Keratinocyte (primary cell): ENCODE measurements at regions not wholly inside any gene's neighbourhood (a gene's known extent, or its start where the extent isn't known, plus 50 kb on each side); places are given as distances from the start of the nearest gene placed in this dataset.

Experiments
- DNase-seq: peaks from one replicate; pipeline ENCODE4 v3.0.0-alpha.2; 2011; ENCODE audit warnings: low read depth, missing footprints, low spot score
- FAIRE-seq: peaks from 2 replicates; lab custom pipeline; 2011; peaks lifted over from hg19 to GRCh38; lab: Jason Lieb, UNC
- H2AFZ ChIP-seq: 2 replicates; pipeline ENCODE4 v1.6.0; 2012; ENCODE audit warnings: low read length, control low read depth, inconsistent platforms; ENCODE audit not compliant: control insufficient read depth
- H3K27ac ChIP-seq: 2 replicates; pipeline ENCODE4 v1.5.1; 2011; ENCODE audit warnings: low read length; ENCODE audit not compliant: control insufficient read depth, insufficient read depth
- H3K27me3 ChIP-seq: 3 replicates; pipeline ENCODE4 v1.6.0; 2011; ENCODE audit warnings: low read length; ENCODE audit not compliant: control insufficient read depth, insufficient read depth; ENCODE audit errors: extremely low read depth
- H3K36me3 ChIP-seq, 2 experiments: 2 replicates in 1 of 2; 3 replicates in 1 of 2; pipeline ENCODE4 v1.5.1; 2011; ENCODE audit warnings: low read length in 2 of 2, mild to moderate bottlenecking in 1 of 2; ENCODE audit not compliant: control insufficient read depth in 2 of 2, insufficient read depth in 2 of 2; ENCODE audit errors: extremely low read depth in 1 of 2
- H3K4me1 ChIP-seq: 3 replicates; pipeline ENCODE4 v1.5.1; 2011; ENCODE audit warnings: low read length; ENCODE audit not compliant: control insufficient read depth, insufficient read depth; ENCODE audit errors: extremely low read depth
- H3K4me2 ChIP-seq: 3 replicates; pipeline ENCODE4 v1.6.0; 2011; ENCODE audit warnings: low read depth, low read length; ENCODE audit not compliant: control insufficient read depth, insufficient read depth; ENCODE audit errors: extremely low read depth
- H3K4me3 ChIP-seq, 3 experiments: fragments of 200-600 bp in 1 of 3; sonication (generic) in 1 of 3; 2 replicates in 2 of 3; 3 replicates in 1 of 3; pipeline ENCODE4 v1.5.1; 2011 to 2016; ENCODE audit warnings: low read length in 3 of 3, mild to moderate bottlenecking in 3 of 3, control low read depth in 2 of 3, inconsistent platforms in 1 of 3, low read depth in 1 of 3, mixed read lengths in 1 of 3, mixed run types in 1 of 3, moderate library complexity in 1 of 3; ENCODE audit not compliant: control insufficient read depth in 2 of 3, insufficient read depth in 2 of 3; ENCODE audit errors: extremely low read depth in 1 of 3
- H3K79me2 ChIP-seq: 2 replicates; pipeline ENCODE4 v1.6.0; 2012; ENCODE audit warnings: low read length; ENCODE audit not compliant: control insufficient read depth, insufficient read depth
- H3K9ac ChIP-seq: 3 replicates; pipeline ENCODE4 v1.6.0; 2011; ENCODE audit warnings: low read length; ENCODE audit not compliant: control insufficient read depth, insufficient read depth; ENCODE audit errors: extremely low read depth
- H3K9me1 ChIP-seq: 3 replicates; pipeline ENCODE4 v1.6.0; 2011; ENCODE audit warnings: low read length; ENCODE audit not compliant: control insufficient read depth, insufficient read depth; ENCODE audit errors: extremely low read depth
- H3K9me3 ChIP-seq: 2 replicates; pipeline ENCODE4 v1.5.1; 2012; ENCODE audit warnings: low read depth, low read length; ENCODE audit not compliant: control insufficient read depth
- H4K20me1 ChIP-seq: 3 replicates; pipeline ENCODE4 v1.6.0; 2011; ENCODE audit warnings: low read length; ENCODE audit not compliant: control insufficient read depth, insufficient read depth; ENCODE audit errors: extremely low read depth
- CTCF ChIP-seq, 3 experiments: IDR thresholded peaks in 1 of 3; conservative IDR thresholded peaks in 1 of 3; optimal IDR thresholded peaks in 1 of 3; 2 replicates in 2 of 3; 3 replicates in 1 of 3; pipeline versions ENCODE3 to v1.5.1; 2011; ENCODE audit warnings: low read length in 3 of 3, mild to moderate bottlenecking in 3 of 3, moderate library complexity in 2 of 3, control low read depth in 1 of 3, inconsistent platforms in 1 of 3; ENCODE audit not compliant: insufficient read depth in 2 of 3; ENCODE audit errors: extremely low read depth in 1 of 3
- EZH2 ChIP-seq: IDR thresholded peaks from one replicate; pipeline ENCODE4 v1.6.1; 2012; ENCODE audit warnings: inconsistent platforms, mild to moderate bottlenecking, low read length, moderate library complexity
- dilution Hi-C: fragments of 300-500 bp; cut with MboI; formaldehyde crosslinking; loops from one replicate; pipeline ENCODE4 v1.7.0; 2020; ENCODE audit warnings: low sequenced_read_pairs; ENCODE audit not compliant: extremely low pct_ligation_motif_present

GRCh38 chr17:22131740-22132139 lies 439.4 kb downstream of the KCNJ18 start:
- no peak for TF ChIP-seq EZH2
- TF ChIP-seq CTCF (optimal IDR thresholded peaks at IDR 0.05 in 1 of 3, IDR thresholded peaks at IDR 0.05 in 1 of 3, conservative IDR thresholded peaks at IDR 0.05 in 1 of 3; ENCODE audit: extremely low read depth in 1 of 3, insufficient read depth in 2 of 3, low read length in 3 of 3) = no peak
- no peaks in the 10 kb centered on the region for H3K27me3 ChIP-seq
- H3K4me3 ChIP-seq = no peak overlapping the region
- H3K27ac ChIP-seq = no peak overlapping the region
- no peak overlapping the region for H3K4me2 ChIP-seq
- no peaks in the 10 kb centered on the region for H3K36me3 ChIP-seq
- H2AFZ ChIP-seq = no peak overlapping the region
- DNase-seq = no peak
- no peak overlapping the region for H3K9ac ChIP-seq
- no peaks in the 10 kb centered on the region for H3K4me1 ChIP-seq
- no peaks in the 10 kb centered on the region for H3K9me1 ChIP-seq
- dilution Hi-C loops = no loop called here
- FAIRE-seq = no peak
- H4K20me1 ChIP-seq = no peaks in the 10 kb centered on the region
- no peaks in the 10 kb centered on the region for H3K79me2 ChIP-seq
- H3K9me3 ChIP-seq = peaks cover 7% of the 10 kb centered on the region

- Histone ChIP-seq H3K4me2 (no peak overlapping the region), H3K4me3 (no peak overlapping the region), H2AFZ (no peak overlapping the region), H3K9me1 (no peaks in the 10 kb centered on the region), H3K27me3 (no peaks in the 10 kb centered on the region), H4K20me1 (no peaks in the 10 kb centered on the region), H3K36me3 (no peaks in the 10 kb centered on the region), H3K27ac (no peak overlapping the region), H3K9ac (no peak overlapping the region), H3K9me3 (peaks cover 15% of the 10 kb centered on the region), H3K79me2 (no peaks in the 10 kb centered on the region), H3K4me1 (no peaks in the 10 kb centered on the region)
- no peak for DNase-seq
- dilution Hi-C loops = no loop called here
- no peak for FAIRE-seq
- TF ChIP-seq EZH2 = no peak
Observed at GRCh38 chr17:22138861-22139469, 446.6 kb downstream of the KCNJ18 start.

GRCh38 chr17:22142091-22142490 lies 449.8 kb downstream of the KCNJ18 start:
- TF ChIP-seq CTCF (optimal IDR thresholded peaks at IDR 0.05 in 1 of 3, IDR thresholded peaks at IDR 0.05 in 1 of 3, conservative IDR thresholded peaks at IDR 0.05 in 1 of 3; ENCODE audit: extremely low read depth in 1 of 3, insufficient read depth in 2 of 3, low read length in 3 of 3) (no peak), EZH2 (no peak)
- Histone ChIP-seq H4K20me1 (no peaks in the 10 kb centered on the region), H3K9me3 (peaks cover 13% of the 10 kb centered on the region), H3K9me1 (no peaks in the 10 kb centered on the region), H3K9ac (no peak overlapping the region), H3K4me1 (no peaks in the 10 kb centered on the region), H3K36me3 (no peaks in the 10 kb centered on the region), H3K27ac (no peak overlapping the region), H3K4me2 (no peak overlapping the region), H3K4me3 (no peak overlapping the region), H2AFZ (no peak overlapping the region), H3K27me3 (no peaks in the 10 kb centered on the region), H3K79me2 (no peaks in the 10 kb centered on the region)
- dilution Hi-C loops = no loop called here
- FAIRE-seq (no peak), DNase-seq (no peak)
